ACHN (cell line): ENCODE measurements at regions not wholly inside any gene's neighbourhood (a gene's known extent, or its start where the extent isn't known, plus 50 kb on each side); places are given as distances from the start of the nearest gene placed in this dataset.
"Not testable (repeated sequence)": the region's sequence is repeated elsewhere in the genome, so short reads cannot be mapped to it uniquely, and the experiment has no call there.

ENCODE experiments used
- DNase-seq: peaks from one replicate; pipeline ENCODE4 v3.0.0-alpha.2; 2015
- in situ Hi-C: cut with HindIII; loops from 2 replicates; pipeline ENCODE4 v1.10.0; 2017; ENCODE audit warnings: low sequenced_read_pairs, low pct_ligation_motif_present, low pct_unique_long_range_greater_than_20kb

GRCh38 chrX:4690521-4690920 lies 977.1 kb upstream of the PRKX start:
- no peak for DNase-seq
- in situ Hi-C loops: no loop called here

- in situ Hi-C loops: no loop called here
- DNase-seq: no peak
Observed at GRCh38 chrX:4682636-4683035, 969.2 kb upstream of the PRKX start.

- DNase-seq: no peak
- in situ Hi-C loops: no loop called here
Observed at GRCh38 chrX:4675686-4676300, 962.3 kb upstream of the PRKX start.

- no peak for DNase-seq
- in situ Hi-C loops: no loop called here
Observed at GRCh38 chrX:4674028-4674782, 960.8 kb upstream of the PRKX start.

GRCh38 chrX:4671344-4671743 lies 957.9 kb upstream of the PRKX start:
- no peak for DNase-seq
- in situ Hi-C loops: no loop called here

- DNase-seq: no peak
- in situ Hi-C loops: no loop called here
Observed at GRCh38 chrX:4670606-4671005, 957.2 kb upstream of the PRKX start.

- in situ Hi-C loops: no loop called here
- DNase-seq: no peak
Observed at GRCh38 chrX:4668802-4669536, 955.5 kb upstream of the PRKX start.

- no peak for DNase-seq
- in situ Hi-C loops: no loop called here
Observed at GRCh38 chrX:4663085-4663484, 949.6 kb upstream of the PRKX start.

- DNase-seq: no peak
Observed at GRCh38 chrX:4661771-4662170, 948.3 kb upstream of the PRKX start.

GRCh38 chrX:4656419-4656818 lies 943.0 kb upstream of the PRKX start:
- DNase-seq: no peak
- in situ Hi-C loops: no loop called here

More at GRCh38 chrX:4661771-4662170, 948.3 kb upstream of the PRKX start:
- in situ Hi-C loops: no loop called here

- no peak for DNase-seq
- in situ Hi-C loops: no loop called here
Observed at GRCh38 chrX:4655743-4656142, 942.3 kb upstream of the PRKX start.

- DNase-seq: no peak
- in situ Hi-C loops: no loop called here
Observed at GRCh38 chrX:4642114-4642513, 928.7 kb upstream of the PRKX start.

GRCh38 chrX:4638036-4638435 lies 924.6 kb upstream of the PRKX start:
- DNase-seq: no peak
- in situ Hi-C loops: no loop called here

GRCh38 chrX:4627414-4627813 lies 914.0 kb upstream of the PRKX start:
- DNase-seq: no peak
- in situ Hi-C loops: no loop called here

- no peak for DNase-seq
- in situ Hi-C loops: no loop called here
Observed at GRCh38 chrX:4622486-4623167, 909.2 kb upstream of the PRKX start.

- in situ Hi-C loops, DNase-seq: not testable (repeated sequence)
Observed at GRCh38 chrX:4613651-4614050, 900.2 kb upstream of the PRKX start.

- DNase-seq: no peak
- in situ Hi-C loops: no loop called here
Observed at GRCh38 chrX:4588893-4589292, 875.4 kb upstream of the PRKX start.

- DNase-seq: no peak
- in situ Hi-C loops: no loop called here
Observed at GRCh38 chrX:4588466-4588865, 875.0 kb upstream of the PRKX start.

- in situ Hi-C loops: no loop called here
- DNase-seq: no peak
Observed at GRCh38 chrX:4588056-4588455, 874.6 kb upstream of the PRKX start.
